Stimulated activated naive CD4-positive, alpha-beta T cell treated with Interleukin-2 at 50 U/mL for 16 hours (primary cell): ENCODE measurements at regions not wholly inside any gene's neighbourhood (a gene's known extent, or its start where the extent isn't known, plus 50 kb on each side); places are given as distances from the start of the nearest gene placed in this dataset.

Experiments used
- DNase-seq: peaks from one replicate; lab custom pipeline; 2025; lab: John Stamatoyannopoulos, UW

GRCh38 chr10:128375171-128375570 lies 248.9 kb upstream of the MKI67 start:
- DNase-seq, result no peak

DNA sequence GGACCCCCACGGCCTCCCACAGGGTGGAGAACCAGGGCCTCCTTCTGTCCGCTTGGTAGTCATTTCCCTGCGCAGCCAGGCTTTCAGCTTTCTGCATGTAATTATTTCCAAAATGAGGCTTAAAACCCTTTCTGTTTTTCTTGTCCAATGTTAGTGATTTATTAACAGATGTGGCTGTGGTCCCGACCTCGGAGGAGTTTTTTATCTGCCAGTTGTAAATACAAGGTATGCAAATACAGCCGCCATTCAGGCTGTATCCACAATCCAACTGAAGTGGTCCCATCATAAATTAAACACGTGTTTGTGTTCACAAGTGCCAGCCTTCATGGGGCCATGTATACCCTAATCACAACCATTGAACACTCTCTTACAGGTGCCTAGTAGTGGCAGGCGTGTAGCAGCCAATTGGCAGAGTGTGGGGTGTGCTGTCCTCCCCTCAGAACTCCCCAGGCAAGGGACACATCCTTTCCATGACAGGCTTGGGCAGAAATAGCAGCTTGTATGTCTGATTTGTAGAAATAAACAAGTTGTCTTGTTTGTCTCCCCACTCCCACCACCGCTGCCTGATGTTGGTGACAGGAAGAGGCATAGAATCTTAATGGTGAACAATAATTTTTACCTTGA lies 251.3 kb upstream of the MKI67 start:
- DNase-seq, result no peak

GRCh38 chr10:128377988-128378387 lies 251.8 kb upstream of the MKI67 start:
- no peak for DNase-seq

GRCh38 chr10:128380946-128381345 lies 254.7 kb upstream of the MKI67 start:
- no peak for DNase-seq

GRCh38 chr10:128382225-128382624 lies 256.0 kb upstream of the MKI67 start:
- no peak for DNase-seq

GRCh38 chr10:128384831-128385230 lies 258.6 kb upstream of the MKI67 start:
- no peak for DNase-seq

GRCh38 chr10:128386231-128386630 lies 260.0 kb upstream of the MKI67 start:
- no peak for DNase-seq

GRCh38 chr10:128386816-128387604 lies 260.8 kb upstream of the MKI67 start:
- DNase-seq, result no peak

GRCh38 chr10:128390596-128390995 lies 264.4 kb upstream of the MKI67 start:
- no peak for DNase-seq

- no peak for DNase-seq
Measured at GRCh38 chr10:128393546-128393945, 267.3 kb upstream of the MKI67 start.

DNA sequence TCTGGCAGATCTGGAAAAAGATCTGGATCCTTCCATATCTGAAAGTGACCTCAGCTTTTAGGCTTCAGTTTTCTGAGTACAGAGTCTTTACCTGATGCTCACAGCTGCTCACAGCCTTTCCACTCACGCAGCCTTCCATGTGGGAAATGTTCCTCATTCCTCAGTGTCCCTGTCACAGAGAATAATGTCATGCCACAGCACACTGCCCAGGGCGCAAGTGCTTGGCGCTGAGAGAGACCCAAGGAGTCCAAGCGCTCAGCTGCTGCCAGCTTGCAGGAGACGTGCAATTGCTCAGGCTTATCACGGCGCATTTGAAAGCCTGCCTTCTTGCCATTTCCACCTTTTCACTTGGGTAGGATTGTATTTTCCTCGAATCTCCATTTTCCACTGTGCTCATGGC lies 271.9 kb upstream of the MKI67 start:
- no peak for DNase-seq

- DNase-seq, result no peak
Measured at GRCh38 chr10:128398999-128399398, 272.8 kb upstream of the MKI67 start.

DNA sequence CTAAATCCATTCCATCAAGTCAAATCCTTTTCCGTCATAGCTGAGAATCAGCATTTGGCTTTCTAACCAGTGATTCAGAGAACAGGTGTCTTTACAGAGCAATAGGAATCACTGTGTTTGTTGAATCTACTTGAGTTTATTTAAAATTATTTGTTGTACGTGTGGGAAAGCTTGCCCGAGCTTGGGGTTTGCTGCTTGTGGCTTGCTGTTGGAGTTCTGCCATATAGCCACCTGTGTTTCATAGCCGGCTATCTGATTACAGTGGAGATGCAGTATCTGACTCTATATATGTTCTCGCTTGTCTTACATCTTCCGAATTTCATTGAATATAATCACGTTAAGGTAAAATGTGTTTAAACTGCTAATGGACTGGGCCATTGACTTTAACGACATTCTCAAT lies 274.3 kb upstream of the MKI67 start:
- DNase-seq, result no peak

GRCh38 chr10:128405450-128405849 lies 279.2 kb upstream of the MKI67 start:
- DNase-seq, result no peak

- no peak for DNase-seq
Measured at GRCh38 chr10:128411643-128412042, 285.4 kb upstream of the MKI67 start.

DNA sequence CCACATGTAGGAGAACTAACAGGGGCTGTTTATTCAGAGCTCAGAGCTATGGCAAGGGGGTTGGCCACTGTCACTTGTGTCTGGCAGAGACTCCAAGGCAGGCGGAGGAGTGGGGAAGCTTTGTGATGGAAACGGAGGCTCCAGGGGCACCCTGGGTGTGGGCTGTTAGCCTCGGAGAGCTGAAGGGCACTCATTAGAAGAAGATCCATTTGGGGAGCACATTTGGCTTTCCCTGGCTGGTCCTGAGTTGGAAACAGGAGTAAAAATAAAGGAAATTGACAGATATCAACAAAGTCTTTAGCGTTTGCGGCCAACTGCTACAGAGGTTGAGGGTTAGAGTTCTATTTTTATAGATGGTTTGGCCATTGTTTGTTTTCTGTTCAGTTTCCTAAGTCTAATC lies 288.3 kb upstream of the MKI67 start:
- DNase-seq, result no peak

GRCh38 chr10:128416231-128416630 lies 290.0 kb upstream of the MKI67 start:
- DNase-seq, result no peak

- DNase-seq, result no peak
Measured at GRCh38 chr10:128417826-128418225, 291.6 kb upstream of the MKI67 start.

DNA sequence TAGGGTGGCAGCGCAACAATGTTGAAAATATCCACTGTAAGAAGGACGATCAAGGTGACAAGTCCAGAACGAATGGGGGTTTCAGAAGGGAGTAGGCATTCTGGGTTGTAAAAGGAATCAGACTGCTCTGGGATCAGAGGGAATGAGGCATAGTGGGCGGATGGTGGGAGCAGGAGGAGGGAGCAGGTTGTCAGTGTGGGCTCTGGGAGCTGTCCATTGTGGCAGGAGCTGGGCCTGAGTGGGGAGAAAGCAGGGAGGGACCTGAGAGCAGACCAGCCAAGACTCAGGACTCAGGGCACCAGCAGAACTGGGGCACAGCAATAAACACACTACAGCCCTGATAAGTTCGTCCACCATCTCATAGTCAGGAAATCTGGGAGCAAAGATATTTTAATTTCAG lies 292.6 kb upstream of the MKI67 start:
- no peak for DNase-seq

- DNase-seq, result no peak
Measured at GRCh38 chr10:128419466-128420019, 293.3 kb upstream of the MKI67 start.

GRCh38 chr10:128420623-128421022 lies 294.4 kb upstream of the MKI67 start:
- DNase-seq, result no peak

- no peak for DNase-seq
Measured at GRCh38 chr10:128421371-128422160, 295.3 kb upstream of the MKI67 start.

- DNase-seq, result no peak
Measured at GRCh38 chr10:128422190-128422589, 296.0 kb upstream of the MKI67 start.
